Activated T-cell treated with anti-CD3 and anti-CD28 coated beads, Interleukin-2, amount 50 U/mL, for 48 hours (primary cell): ENCODE measurements at regions not wholly inside any gene's neighbourhood (a gene's known extent, or its start where the extent isn't known, plus 50 kb on each side); places are given as distances from the start of the nearest gene placed in this dataset.

Experiments
- DNase-seq, 2 experiments: peaks; one replicate each; pipeline ENCODE4 v3.0.0-alpha.2; 2020

DNA sequence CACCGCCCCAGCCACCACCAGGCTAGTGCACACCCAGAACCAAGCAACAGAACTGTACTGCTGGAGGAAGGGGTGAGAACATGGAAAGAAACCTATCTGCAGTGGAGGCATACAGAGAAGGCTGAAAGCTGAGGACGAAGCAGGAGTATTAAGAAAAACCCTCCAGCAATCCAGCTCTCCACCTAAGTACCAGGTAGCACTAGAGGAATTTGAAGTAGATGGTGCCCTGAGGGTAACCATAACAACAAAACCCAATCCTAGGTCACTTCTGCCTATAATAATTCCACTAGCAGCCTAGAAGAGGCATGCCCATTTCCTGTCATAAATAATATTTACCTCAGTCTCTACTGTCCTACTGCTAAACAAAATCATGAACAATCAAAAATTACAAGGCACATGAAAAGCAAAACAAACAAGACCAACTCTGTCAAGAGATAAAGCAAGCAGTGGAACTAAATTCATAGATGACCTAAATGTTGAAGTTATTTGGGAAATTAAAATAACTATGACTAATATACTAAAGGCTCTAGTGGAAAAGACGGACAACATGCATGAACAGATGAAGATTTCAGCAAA lies 51.1 kb downstream of the HYCC1 start:
- DNase-seq = no peak

DNA sequence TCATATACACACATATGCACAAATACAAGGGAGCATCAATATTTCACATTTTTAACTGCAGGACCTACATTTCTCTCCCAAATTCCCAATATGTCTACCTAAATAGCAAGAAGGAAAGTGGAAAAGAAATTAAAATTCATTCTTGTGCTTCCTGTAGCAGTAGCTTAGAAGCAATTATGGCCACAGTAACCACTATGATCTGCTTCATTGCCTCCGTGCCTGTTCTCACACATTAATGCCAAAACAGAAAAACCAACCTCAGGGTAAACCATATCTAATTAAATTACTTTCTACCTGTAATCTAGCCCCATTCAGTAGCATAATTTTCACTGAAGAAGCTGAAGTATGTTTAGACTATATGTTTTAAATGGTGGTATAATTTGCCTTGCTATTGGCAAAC lies 55.2 kb downstream of the HYCC1 start:
- DNase-seq = no peak

GRCh38 chr7:22954251-22954650 lies 59.7 kb downstream of the HYCC1 start:
- DNase-seq = no peak

GRCh38 chr7:22952306-22953015 lies 61.5 kb downstream of the HYCC1 start:
- DNase-seq = no peak

DNA sequence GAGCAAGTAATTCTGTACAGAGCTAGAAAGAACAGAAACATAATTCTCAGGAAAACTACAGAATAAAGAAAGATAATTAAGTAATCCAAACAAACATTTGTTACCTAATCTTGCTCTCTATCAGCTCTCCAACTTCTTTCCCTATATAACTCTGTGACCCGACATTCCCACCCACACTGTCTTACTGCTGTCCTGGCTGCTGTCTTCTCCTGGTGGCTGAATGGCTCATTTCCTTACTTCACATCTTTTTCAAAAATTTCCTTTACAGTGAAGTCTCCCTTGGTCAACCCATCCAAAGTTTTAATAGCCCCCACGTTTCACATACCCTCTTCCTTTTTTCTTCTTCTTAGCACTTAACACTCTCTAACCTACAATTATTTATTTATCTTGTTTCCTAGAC lies 64.0 kb downstream of the HYCC1 start:
- no peak for DNase-seq

GRCh38 chr7:22949221-22949620 lies 64.7 kb downstream of the HYCC1 start:
- no peak for DNase-seq

DNA sequence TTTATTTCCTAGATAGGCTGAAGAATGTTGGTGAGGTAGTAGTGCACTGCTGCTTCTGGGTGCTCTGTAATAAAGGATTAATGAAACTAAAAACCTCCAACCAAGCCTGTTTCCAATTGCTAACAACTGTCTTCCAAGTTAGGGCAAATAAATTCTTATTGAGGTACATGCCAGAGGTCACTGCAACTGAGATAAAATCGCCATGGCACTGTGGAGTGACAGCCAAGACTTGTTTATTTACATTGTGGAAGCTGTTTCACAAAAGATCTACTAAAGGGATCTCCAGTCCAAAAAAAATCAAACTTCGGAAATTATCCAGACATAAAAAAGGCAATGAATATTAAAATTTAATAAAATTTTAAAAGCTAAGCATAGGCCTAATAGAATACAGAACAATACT lies 65.2 kb downstream of the HYCC1 start:
- DNase-seq = no peak

DNA sequence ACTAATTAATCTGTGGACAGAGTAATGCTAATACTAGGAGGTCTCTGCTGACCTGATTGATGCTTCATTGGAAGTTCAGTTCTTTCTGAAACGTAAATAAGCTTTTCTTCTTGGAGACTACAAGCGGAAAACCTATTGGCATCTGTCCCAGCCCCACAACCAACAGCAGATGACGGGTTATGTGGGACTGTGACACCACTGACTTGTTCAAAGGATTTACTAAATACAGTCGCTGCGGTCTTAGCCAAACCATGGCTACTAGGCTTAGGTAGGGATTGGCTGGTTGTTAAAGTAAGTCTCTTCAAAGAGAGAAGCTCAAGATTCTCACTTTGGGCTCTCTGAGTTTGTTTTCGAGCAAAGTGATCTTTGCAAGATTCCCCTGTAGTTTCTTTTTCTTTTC lies 68.3 kb downstream of the HYCC1 start:
- no peak for DNase-seq

DNA sequence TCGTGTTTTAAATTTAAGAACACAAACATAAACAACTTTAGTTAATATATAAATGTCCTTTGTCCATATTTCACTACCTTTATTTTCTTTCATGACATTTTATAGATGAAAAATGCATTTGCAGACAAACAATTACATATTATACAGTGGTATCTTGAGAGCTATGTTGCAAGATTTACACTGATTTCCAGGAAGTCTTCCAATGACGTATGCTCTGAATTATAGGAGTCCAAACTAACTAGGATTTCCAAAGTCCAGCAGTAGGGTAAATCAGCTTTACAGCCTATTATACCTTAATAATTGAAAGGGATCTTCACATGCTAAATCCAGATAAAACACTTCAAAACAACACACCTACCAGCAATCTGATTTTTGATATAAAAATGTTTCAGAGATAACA lies 69.4 kb downstream of the HYCC1 start:
- DNase-seq = no peak

- DNase-seq = no peak
Observed at GRCh38 chr7:22944022-22944421, 69.9 kb downstream of the HYCC1 start.

- no peak for DNase-seq
Observed at GRCh38 chr7:22942191-22942590, 71.7 kb downstream of the HYCC1 start.

GRCh38 chr7:22939842-22940241 lies 74.1 kb downstream of the HYCC1 start:
- no peak for DNase-seq

- DNase-seq = no peak
Observed at GRCh38 chr7:22937946-22938345, 76.0 kb downstream of the HYCC1 start.

DNA sequence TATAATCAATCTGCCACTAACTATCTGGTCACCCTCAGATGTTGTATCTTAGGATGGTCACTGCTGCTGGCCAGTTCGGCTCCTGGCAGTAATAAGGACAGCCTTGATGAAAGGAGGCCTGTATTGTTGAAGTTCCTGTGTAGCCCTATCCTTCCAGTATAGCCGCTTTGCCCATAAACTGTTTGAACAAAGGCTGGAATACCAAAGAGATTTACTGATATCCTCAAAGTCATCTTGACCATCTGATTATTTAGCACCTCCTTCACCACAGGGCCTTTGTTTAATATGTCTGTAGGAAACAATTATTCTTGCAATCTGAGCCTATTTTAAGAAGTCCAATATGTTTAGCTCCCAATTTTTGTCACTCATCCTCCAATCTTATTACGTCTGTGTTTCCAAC lies 77.7 kb downstream of the HYCC1 start:
- DNase-seq = no peak

DNA sequence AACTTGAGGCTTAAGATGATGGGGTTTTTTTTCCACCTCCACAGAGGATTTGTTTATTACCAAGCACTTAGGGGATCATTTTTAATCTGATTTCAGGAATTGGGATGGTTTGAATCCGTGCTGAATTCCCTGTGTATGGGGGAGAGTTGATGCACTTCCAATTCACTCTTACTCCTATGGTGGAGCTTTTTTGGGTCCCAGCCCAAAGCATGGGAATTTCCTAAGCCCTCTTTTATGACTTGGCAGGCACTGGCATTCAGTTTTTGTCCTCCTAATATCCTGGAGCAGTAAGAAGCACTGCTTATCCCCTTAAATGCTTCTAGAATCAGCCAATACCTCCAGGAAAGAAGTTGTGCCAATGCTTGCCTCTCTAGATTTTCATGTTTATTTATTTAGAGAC lies 78.7 kb downstream of the HYCC1 start:
- DNase-seq = no peak

- no peak for DNase-seq
Observed at GRCh38 chr7:22934473-22935065, 79.4 kb downstream of the HYCC1 start.

GRCh38 chr7:22934023-22934422 lies 79.9 kb downstream of the HYCC1 start:
- no peak for DNase-seq

DNA sequence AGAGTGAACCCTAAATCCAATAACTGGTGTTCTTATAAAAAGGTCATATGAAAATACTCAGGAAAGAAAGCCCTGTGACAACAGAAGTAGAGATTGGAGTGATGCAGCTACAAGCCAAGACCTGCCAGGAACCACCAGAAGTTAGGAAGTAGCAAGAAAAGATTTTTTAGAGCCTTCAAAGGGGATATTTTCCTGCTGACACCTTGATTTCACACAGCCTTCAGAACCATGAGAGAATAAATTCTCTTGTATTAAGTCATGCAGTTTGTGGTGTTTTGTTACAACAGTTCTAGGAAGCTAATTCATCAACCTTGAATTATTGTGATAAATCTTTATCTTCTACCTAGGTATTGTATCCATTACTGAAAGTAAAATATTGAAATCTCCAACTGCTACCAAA lies 81.0 kb downstream of the HYCC1 start:
- no peak for DNase-seq

GRCh38 chr7:22931011-22931410 lies 82.9 kb downstream of the HYCC1 start:
- no peak for DNase-seq

GRCh38 chr7:22922307-22922706 lies 91.6 kb downstream of the HYCC1 start:
- no peak for DNase-seq

GRCh38 chr7:22921386-22922086 lies 92.4 kb downstream of the HYCC1 start:
- no peak for DNase-seq

GRCh38 chr7:22920672-22921071 lies 93.3 kb downstream of the HYCC1 start:
- DNase-seq = no peak

DNA sequence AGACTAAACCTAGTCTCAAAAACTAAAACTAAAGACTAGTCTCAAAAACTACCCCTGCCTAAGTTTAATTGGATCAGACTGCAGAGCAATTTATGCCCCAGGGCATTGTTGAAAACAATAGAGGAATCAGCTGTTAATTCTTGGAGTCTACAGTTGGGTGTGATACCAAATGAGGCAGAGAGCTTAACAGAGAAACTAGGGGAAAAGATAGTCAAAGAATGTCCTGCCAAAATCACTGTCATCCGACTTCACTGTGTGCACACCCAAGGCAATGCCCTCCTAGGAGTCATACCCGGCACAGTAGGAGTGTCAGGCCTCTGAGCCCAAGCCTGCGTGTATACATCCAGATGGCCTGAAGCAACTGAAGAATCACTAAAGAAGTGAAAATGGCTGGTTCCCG lies 90.5 kb upstream of the TOMM7 start:
- DNase-seq = no peak

DNA sequence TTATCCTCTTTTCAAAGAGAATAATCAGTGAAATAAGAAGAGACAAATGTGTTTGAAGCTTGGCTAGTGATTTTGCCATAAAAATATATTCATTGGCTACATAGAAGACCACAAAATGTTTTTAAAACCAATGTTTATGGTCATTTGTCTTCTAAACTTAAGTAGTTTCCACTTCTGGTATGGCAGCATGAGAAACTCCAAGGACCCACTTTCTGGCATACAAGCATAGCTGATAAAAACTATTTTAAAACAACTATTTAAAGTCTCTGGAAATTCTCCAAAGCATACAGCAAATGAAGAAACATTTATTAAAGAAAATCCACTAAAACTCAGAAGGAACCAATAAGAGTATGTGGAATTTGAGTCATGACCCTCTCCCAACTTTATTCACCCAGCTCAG lies 89.2 kb upstream of the TOMM7 start:
- DNase-seq = no peak
